ENCODE measurements at regions not wholly inside any gene's neighbourhood (a gene's known extent, or its start where the extent isn't known, plus 50 kb on each side); places are given as distances from the start of the nearest gene placed in this dataset.
"Not testable (repeated sequence)": the region's sequence is repeated elsewhere in the genome, so short reads cannot be mapped to it uniquely, and the experiment has no call there.

- TF ChIP-seq, protein P1, sequence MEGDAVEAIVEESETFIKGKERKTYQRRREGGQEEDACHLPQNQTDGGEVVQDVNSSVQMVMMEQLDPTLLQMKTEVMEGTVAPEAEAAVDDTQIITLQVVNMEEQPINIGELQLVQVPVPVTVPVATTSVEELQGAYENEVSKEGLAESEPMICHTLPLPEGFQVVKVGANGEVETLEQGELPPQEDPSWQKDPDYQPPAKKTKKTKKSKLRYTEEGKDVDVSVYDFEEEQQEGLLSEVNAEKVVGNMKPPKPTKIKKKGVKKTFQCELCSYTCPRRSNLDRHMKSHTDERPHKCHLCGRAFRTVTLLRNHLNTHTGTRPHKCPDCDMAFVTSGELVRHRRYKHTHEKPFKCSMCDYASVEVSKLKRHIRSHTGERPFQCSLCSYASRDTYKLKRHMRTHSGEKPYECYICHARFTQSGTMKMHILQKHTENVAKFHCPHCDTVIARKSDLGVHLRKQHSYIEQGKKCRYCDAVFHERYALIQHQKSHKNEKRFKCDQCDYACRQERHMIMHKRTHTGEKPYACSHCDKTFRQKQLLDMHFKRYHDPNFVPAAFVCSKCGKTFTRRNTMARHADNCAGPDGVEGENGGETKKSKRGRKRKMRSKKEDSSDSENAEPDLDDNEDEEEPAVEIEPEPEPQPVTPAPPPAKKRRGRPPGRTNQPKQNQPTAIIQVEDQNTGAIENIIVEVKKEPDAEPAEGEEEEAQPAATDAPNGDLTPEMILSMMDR (IDR thresholded peaks at IDR 0.05): not testable (repeated sequence)
- TF ChIP-seq POLR2A (IDR thresholded peaks at IDR 0.05): not testable (repeated sequence)
These were observed 157.6 kb downstream of the NPIPB11 start for GRCh38 chr16:29248940-29249318.

Measured in uterus (tissue), 2 donors.